ENCODE measurements at regions not wholly inside any gene's neighbourhood (a gene's known extent, or its start where the extent isn't known, plus 50 kb on each side); places are given as distances from the start of the nearest gene placed in this dataset.
"Not testable (repeated sequence)": the region's sequence is repeated elsewhere in the genome, so short reads cannot be mapped to it uniquely, and the experiment has no call there.

DNA sequence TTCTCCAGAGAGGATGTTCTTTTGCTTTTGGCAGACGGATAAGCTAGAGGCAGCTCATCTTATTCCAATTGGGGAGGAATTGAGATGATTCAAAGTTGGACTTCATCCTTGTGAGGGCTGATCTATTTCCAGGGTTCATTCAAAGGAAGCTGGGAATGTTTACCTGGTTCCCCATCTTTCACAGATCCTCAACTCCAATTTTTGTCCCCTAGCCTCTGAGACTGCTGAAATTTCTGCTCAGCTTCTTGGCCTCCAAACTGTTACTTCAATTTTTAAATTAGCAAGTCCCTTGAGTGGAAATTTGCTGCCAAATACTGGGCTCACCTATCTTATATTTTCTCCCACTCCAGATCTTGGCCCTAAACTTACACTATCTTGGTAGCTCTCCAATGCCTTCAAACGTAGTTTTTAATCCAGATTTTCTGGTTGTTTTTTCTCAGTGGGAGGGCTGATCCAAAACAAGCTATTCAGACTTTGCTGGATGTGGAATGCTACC is 93.9 kb upstream of the NEK6 start:
- H3K4me3 ChIP-seq (ENCODE audit: insufficient read depth, low read length, poor library complexity, severe bottlenecking), result no peak overlapping the region
- no peaks in the 10 kb centered on the region for H4K20me1 ChIP-seq (ENCODE audit: low read depth, low read length)
- H3K27ac ChIP-seq (ENCODE audit: low read depth, low read length), result no peak overlapping the region
- H3K79me2 ChIP-seq (ENCODE audit: insufficient read depth, low read length), result no peaks in the 10 kb centered on the region
- no peak overlapping the region for H3K4me2 ChIP-seq (ENCODE audit: low read depth, low read length, poor library complexity, severe bottlenecking)
- no peaks in the 10 kb centered on the region for H3F3A ChIP-seq (ENCODE audit: insufficient read depth)
- H3K27me3 ChIP-seq (ENCODE audit: low read length), result no peaks in the 10 kb centered on the region
- H3K36me3 ChIP-seq (ENCODE audit: low read length), result 0 out of 2 replicates have a peak, but pooled peaks cover 5% of the 10 kb centered on the region
- no peaks in the 10 kb centered on the region for H3K9me2 ChIP-seq (replicated peaks; ENCODE audit: insufficient read depth, low read length)
- H3K9me3 ChIP-seq (ENCODE audit: insufficient read depth, low read length), result no peaks in the 10 kb centered on the region
- no peak overlapping the region for H3K9ac ChIP-seq (ENCODE audit: low read length)
- no peak overlapping the region for H2AFZ ChIP-seq (ENCODE audit: low read depth, low read length, severe bottlenecking)
- TF ChIP-seq, protein P1, sequence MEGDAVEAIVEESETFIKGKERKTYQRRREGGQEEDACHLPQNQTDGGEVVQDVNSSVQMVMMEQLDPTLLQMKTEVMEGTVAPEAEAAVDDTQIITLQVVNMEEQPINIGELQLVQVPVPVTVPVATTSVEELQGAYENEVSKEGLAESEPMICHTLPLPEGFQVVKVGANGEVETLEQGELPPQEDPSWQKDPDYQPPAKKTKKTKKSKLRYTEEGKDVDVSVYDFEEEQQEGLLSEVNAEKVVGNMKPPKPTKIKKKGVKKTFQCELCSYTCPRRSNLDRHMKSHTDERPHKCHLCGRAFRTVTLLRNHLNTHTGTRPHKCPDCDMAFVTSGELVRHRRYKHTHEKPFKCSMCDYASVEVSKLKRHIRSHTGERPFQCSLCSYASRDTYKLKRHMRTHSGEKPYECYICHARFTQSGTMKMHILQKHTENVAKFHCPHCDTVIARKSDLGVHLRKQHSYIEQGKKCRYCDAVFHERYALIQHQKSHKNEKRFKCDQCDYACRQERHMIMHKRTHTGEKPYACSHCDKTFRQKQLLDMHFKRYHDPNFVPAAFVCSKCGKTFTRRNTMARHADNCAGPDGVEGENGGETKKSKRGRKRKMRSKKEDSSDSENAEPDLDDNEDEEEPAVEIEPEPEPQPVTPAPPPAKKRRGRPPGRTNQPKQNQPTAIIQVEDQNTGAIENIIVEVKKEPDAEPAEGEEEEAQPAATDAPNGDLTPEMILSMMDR (IDR thresholded peaks at IDR 0.05; ENCODE audit: insufficient read depth, low read length, poor library complexity, severe bottlenecking), result no peak
- TF ChIP-seq EZH2phosphoT487 (conservative IDR thresholded peaks at IDR 0.05; ENCODE audit: low read length), result no peak

DNA sequence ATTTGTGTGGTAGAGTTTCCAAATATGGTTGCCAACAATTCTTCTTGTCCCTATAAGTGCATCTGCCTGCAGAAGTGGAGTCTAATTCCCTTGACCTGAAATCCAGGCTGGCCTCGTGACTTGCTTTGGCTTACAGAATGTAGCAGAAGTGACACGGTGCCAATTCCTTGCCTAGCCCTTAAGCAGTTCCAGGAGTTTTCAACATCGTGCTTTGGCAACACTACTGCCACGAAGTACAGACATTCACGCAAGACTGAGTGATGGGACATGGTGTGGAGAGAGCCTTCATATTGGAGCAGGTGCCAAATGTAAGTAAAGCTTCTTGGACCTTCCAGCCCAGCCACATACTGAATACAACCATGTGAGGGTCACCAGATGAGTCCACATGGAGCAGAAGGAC is 92.9 kb upstream of the NEK6 start:
- Histone ChIP-seq H4K20me1 (ENCODE audit: low read depth, low read length) (no peaks in the 10 kb centered on the region), H3K9me3 (ENCODE audit: insufficient read depth, low read length) (no peaks in the 10 kb centered on the region), H3K9ac (ENCODE audit: low read length) (no peak overlapping the region), H3K9me2 (replicated peaks; ENCODE audit: insufficient read depth, low read length) (no peaks in the 10 kb centered on the region), H3F3A (ENCODE audit: insufficient read depth) (no peaks in the 10 kb centered on the region), H3K4me2 (ENCODE audit: low read depth, low read length, poor library complexity, severe bottlenecking) (no peak overlapping the region), H2AFZ (ENCODE audit: low read depth, low read length, severe bottlenecking) (no peak overlapping the region), H3K79me2 (ENCODE audit: insufficient read depth, low read length) (no peaks in the 10 kb centered on the region), H3K27me3 (ENCODE audit: low read length) (no peaks in the 10 kb centered on the region), H3K4me3 (ENCODE audit: insufficient read depth, low read length, poor library complexity, severe bottlenecking) (no peak overlapping the region), H3K27ac (ENCODE audit: low read depth, low read length) (no peak overlapping the region), H3K36me3 (ENCODE audit: low read length) (0 out of 2 replicates have a peak, but pooled peaks cover 5% of the 10 kb centered on the region)
- no peak for TF ChIP-seq EZH2phosphoT487 (conservative IDR thresholded peaks at IDR 0.05; ENCODE audit: low read length)
- TF ChIP-seq, protein P1 (IDR thresholded peaks at IDR 0.05; ENCODE audit: insufficient read depth, low read length, poor library complexity, severe bottlenecking), result no peak

DNA sequence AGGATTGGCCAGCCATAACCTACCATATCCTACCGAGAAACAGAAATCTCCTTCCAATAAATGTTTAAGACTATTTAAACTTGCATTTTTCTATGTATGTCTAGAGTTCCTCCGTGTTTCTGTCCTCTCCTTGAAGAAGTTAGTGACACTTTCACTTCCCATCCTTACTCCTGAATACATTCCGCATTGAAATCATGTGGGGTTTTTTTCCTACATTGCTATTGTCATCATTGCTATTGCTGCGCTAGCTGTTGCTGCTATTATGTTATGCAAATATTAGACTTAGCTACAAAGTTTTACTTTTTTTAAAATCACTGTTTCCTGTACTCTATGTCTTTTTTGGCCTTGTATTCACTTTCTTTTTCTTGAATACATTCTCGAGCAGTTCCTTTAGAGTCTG is 83.3 kb upstream of the NEK6 start:
- no peaks in the 10 kb centered on the region for H3K79me2 ChIP-seq (ENCODE audit: insufficient read depth, low read length)
- H3K9me2 ChIP-seq (replicated peaks; ENCODE audit: insufficient read depth, low read length), result no peaks in the 10 kb centered on the region
- H3K9me3 ChIP-seq (ENCODE audit: insufficient read depth, low read length), result no peaks in the 10 kb centered on the region
- H3K9ac ChIP-seq (ENCODE audit: low read length), result peak overlapping the region; percentile 25
- peak overlapping the region; percentile 55 for H3K27ac ChIP-seq (ENCODE audit: low read depth, low read length)
- no peak for TF ChIP-seq EZH2phosphoT487 (conservative IDR thresholded peaks at IDR 0.05; ENCODE audit: low read length)
- TF ChIP-seq, protein P1 (IDR thresholded peaks at IDR 0.05; ENCODE audit: insufficient read depth, low read length, poor library complexity, severe bottlenecking), result no peak
- peak overlapping the region; percentile 69 for H3K4me2 ChIP-seq (ENCODE audit: low read depth, low read length, poor library complexity, severe bottlenecking)
- peaks cover 13% of the 10 kb centered on the region; the same call in 1 of the 2 replicates for H3F3A ChIP-seq (ENCODE audit: insufficient read depth)
- H3K27me3 ChIP-seq (ENCODE audit: low read length), result no peaks in the 10 kb centered on the region
- H3K36me3 ChIP-seq (ENCODE audit: low read length), result no peaks in the 10 kb centered on the region
- H3K4me3 ChIP-seq (ENCODE audit: insufficient read depth, low read length, poor library complexity, severe bottlenecking), result peak overlapping the region; percentile 3
- H4K20me1 ChIP-seq (ENCODE audit: low read depth, low read length), result no peaks in the 10 kb centered on the region
- peak overlapping the region; percentile 45 for H2AFZ ChIP-seq (ENCODE audit: low read depth, low read length, severe bottlenecking)

DNA sequence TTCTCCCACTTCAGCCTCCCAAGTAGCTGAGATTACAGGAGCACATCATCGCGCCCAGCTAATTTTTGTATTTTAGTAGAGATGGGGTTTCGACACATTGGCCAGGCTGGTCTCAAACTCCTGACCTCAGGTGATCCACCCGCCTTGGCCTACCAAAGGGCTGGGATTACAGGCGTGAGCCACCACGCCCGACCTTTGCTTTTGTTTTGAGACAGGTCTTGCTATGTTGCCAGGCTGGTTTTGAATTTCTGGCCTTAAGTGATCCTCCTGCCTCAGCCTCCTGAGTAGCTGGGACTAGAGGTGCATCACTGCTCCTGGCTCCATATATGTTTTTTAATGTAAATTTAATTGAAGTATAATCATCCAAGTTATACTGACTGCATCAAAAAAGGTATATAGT is 80.2 kb upstream of the NEK6 start:
- H3K4me3 ChIP-seq (ENCODE audit: insufficient read depth, low read length, poor library complexity, severe bottlenecking); H3K27me3 ChIP-seq (ENCODE audit: low read length); H4K20me1 ChIP-seq (ENCODE audit: low read depth, low read length); H2AFZ ChIP-seq (ENCODE audit: low read depth, low read length, severe bottlenecking); H3K79me2 ChIP-seq (ENCODE audit: insufficient read depth, low read length); H3K9me3 ChIP-seq (ENCODE audit: insufficient read depth, low read length); H3K36me3 ChIP-seq (ENCODE audit: low read length); H3K9ac ChIP-seq (ENCODE audit: low read length); H3K27ac ChIP-seq (ENCODE audit: low read depth, low read length); H3K9me2 ChIP-seq (replicated peaks; ENCODE audit: insufficient read depth, low read length); H3K4me2 ChIP-seq (ENCODE audit: low read depth, low read length, poor library complexity, severe bottlenecking): not testable (repeated sequence)
- H3F3A ChIP-seq (ENCODE audit: insufficient read depth), result peaks cover 13% of the 10 kb centered on the region; the same call in 1 of the 2 replicates

Measured in SU-DHL-6 (cell line).